Left cardiac atrium (tissue), 4 donors: ENCODE measurements at regions not wholly inside any gene's neighbourhood (a gene's known extent, or its start where the extent isn't known, plus 50 kb on each side); places are given as distances from the start of the nearest gene placed in this dataset.

Experiments used
- ATAC-seq, 2 donors: fragments of 200-7000 bp; cut with Tn5 transposase; one replicate each; pipeline ENCODE4 v1.9.1; 2020; ENCODE audit warnings: mild to moderate bottlenecking in 2 of 2, moderate library complexity in 2 of 2
- DNase-seq: peaks from one replicate; pipeline ENCODE4 v3.0.0-alpha.2; 2020
- intact Hi-C, 2 donors: fragments of 100-400 bp; cut with DNase I; formaldehyde crosslinking; loops; one replicate each; pipeline versions ENCODE4 v1.14.1 to v1.15.1; 2022 to 2023
- donor health status: DM: no; HTN: yes; CAD: no.
- donor health status: DM: no; HTN: yes; CAD: no; lungs with severe emphysema.
- donor health status: DM: yes; HTN: yes; CAD: no.
- donor health status: Dilated cardiomyopathy.

DNA sequence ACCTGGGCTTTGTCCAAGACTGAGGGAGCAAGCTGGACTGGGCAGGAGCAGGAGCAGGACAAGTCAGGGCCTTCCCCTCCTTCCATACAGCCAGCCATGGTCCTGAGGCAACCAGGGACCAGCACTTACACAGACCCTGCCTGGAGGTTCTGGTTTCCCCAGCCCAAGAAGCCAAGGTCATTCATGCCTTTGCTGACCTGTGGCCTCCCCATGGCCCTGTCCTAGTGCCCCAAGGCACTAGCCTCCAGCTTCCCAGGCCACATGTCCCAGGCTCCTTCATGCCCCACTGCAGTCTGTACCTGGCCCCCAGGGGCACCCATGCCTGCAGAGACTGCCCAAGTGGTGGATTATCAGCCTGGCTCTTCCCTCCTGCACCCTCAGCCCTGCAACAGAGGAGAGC is 243.9 kb downstream of the TOMM20 start:
- intact Hi-C loops: loop anchor here (2.0 to 10.0 kb wide), 4 partner anchors 113 to 272 kb away; partner anchors contain the start of gene IRF2BP2 (in 1 of the 2)
- DNase-seq (no peak), ATAC-seq (no peak)

DNA sequence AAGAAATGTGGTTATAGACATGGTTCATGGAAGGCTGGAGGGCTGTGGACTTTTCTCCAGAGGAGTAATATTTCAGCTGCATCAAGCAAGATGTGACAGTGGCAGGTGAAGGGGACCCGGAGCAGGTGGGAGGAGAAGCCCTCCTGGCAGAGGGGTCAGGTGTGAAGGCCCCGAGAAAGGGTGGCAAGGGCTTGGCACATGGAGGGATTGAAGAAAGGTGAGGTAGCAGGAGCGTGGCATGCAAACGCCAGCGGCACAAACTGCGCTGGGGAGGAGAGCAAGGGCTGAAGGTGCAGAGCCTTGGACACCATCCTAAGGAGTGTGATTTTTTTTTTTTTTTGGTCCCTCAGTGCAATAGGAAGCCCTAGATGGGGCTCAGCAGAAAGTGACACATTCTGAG is 244.6 kb downstream of the TOMM20 start:
- ATAC-seq: no peak
- intact Hi-C loops: loop anchor here (2.0 to 10.0 kb wide), 2 partner anchors 159 kb away; no protein-coding TSS in a partner anchor
- no peak for DNase-seq

DNA sequence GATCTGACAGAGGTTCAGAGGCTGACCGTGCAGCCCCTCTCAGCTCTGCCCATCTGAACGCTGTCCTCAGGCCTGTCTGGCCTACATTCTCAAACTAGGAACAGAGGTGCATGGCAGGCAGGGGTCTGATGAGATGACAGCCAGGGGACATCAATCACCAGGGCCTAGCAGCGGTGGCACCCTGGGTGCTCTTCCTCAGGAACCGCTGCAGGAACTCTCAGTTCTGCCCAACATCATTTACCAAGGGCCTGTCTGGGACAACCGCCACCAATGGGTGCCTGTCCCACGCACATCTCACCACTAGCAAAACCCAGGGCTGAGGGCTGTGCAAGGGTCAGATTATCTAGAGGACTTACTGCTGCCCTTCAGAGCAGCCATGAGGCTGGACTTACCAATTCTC is 245.7 kb downstream of the TOMM20 start:
- ATAC-seq: no peak
- no peak for DNase-seq
- intact Hi-C loops: loop anchor here in 1 of 2 donors (10.0 kb wide), 1 partner anchor 158 kb away; no protein-coding TSS in a partner anchor

DNA sequence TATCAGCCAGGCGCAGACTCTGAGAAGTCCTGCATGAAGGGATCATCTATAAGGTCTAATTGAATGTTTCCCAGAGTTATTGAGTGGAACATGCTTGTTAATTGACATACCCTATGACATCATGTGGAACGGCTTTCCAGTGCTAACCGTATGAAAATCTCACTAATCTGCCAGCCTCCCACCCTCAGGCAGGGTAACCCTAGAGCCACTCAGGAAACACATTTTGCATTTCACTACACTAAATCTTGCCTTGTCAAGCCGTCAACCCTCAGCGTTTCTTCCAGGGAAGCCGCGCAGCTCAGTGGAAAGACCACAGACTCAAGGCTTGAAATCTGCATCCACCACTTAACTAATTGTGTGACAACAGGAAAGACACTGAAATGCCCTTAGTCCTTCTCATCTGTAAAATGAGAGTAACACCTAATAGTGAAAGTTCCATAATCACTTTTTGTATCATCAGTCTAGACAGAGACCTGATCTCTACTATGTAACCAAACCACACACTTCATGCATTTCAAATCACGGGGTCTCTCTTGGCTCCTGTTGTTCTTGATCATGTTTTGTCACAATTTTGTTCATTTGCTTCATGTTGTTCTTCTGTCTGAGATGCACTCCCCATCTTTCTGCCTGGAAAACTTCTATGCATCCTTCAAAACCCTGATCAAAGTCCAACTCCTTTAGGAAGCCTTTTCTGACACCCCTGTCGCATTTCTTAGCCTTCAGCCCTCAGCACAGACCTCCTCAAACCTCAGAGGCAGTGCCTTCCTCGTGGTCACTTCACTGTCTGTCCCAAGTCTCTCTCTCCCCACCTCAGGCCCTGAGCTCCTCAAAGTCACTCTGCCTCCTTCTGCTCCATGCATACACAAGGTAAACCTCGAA is 246.5 kb downstream of the TOMM20 start:
- DNase-seq: no peak
- intact Hi-C loops: loop anchor here in 1 of 2 donors (10.0 kb wide), 1 partner anchor 157 kb away; no protein-coding TSS in a partner anchor
- no peak for ATAC-seq

DNA sequence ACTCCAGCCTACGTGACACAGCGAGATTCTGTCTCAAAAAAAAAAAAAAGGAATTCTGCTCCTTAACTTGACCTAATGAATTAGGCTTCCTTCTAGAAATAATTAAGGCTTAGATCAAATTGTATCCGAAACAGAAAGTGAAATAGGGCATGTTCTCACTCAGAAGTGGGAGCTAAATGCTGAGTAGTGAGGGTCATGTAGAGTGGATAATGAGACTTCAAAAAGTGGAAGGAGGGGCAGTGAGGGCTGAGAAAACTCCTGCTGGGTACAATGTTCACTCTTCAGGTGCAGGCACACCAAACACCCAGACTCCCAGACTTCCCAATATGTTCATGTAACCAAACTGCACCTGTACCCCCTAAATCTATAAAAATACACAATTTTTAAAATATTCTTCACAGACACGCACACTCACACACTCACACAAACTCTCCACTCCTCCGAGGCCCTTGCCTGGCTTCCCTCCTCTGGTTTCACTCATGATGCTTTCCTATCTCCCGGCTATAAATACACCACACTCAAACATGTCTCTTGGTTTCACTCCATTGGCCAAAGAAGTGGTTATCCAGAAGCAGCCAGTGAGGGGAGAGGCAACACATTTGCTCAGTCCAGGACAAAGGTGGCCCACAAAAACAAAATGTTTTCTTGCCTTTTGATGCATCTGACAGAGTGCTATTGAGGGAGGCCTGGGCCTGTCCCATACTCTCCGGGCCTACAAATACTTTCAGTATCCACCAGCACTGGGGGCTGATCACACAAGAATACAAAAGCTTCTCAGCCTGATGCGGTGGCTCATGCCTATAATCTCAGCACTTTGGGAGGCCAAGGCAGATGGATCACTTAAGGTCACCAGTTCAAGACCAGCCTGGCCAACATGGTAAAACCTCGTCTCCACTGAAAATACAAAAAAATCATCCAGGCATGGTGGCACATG is 249.2 kb downstream of the TOMM20 start:
- intact Hi-C loops: loop anchor here in 1 of 2 donors (10.0 kb wide), 1 partner anchor 155 kb away; no protein-coding TSS in a partner anchor
- no peak for DNase-seq

DNA sequence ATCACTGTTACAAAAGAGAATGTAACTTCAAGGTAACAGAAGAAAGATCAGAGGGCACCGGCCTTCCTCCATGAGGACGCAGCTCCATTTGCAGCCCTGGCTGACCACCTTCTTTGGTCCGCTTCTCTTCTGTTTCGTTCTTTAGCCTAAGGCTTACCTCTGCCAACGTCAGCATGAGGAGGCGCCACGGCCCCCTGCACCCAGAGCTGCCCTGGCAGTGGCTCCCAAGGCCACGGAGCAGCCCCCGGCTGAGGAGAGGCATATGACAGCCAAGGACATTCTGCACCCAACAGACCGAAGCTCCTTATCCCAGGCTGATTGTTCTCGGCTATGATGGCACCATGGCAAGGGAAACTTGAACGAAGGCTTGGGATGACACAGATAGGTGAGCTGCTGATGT is 250.3 kb downstream of the TOMM20 start:
- no peak for ATAC-seq
- intact Hi-C loops: no loop called here
- no peak for DNase-seq

More for the DNA sequence above, 249.2 kb downstream of the TOMM20 start:
- peak; percentile 57 to 86 for ATAC-seq

DNA sequence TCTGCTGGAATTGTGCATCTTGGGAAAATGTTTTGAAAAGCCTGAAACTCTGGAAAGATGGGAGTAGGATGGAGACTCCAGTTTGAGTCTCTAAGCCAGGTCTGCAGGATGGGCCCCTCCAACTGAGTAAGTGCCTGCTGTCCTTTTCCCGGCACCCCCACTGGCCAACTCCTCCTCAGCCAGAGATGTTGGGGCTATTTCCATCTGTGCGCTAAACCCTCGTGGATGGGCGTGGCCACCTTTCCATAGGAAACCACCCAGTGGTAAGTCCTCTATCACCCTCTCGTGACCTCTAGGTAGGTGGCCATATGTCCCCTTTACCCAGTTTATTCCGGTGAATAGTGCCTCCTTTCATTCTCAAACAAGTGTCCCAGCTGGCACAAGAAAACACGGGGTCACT is 250.9 kb downstream of the TOMM20 start:
- intact Hi-C loops: no loop called here
- DNase-seq: no peak
- no peak for ATAC-seq

DNA sequence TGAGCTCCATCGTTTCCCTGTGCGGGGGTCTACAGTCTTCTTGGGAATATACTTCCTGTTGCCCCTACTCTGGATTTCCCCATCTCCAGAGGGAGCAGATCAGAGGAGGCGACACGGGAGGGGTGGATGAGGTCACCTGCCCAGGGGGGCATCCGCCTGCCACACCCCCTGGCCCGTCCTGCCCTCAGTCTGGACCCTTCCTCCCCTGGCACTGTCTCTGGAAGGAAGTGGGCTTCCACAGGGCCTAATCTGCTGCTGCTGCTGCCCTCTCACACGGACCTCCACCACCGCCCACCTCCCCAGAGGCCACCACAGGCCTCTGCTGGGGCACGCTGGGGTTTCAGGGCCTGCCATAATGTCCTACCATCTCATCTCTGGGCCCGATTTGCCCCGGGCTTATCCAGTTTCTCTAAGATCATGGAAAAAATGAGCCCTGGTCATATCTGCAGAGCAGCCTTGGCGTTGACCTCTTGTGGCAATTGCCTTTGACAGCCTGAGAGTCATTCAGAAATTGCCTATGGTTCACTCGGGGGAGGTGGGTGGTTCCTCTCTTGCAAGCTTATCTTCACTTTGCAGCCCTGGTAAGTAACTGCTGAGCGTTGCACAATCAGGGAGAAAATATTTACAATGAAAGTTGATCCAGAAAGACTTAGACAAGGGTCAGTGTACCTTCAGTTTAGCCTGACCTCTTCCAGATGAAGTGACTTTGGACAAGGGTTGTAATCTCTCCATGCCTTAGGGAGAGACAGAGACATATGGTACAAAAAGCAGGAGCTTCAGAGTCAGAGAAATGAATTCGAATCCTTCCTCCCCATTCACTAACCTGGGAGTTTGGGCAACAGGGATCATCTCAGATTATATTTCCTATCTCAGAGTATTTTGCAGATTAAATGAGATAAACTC is 252.4 kb downstream of the TOMM20 start:
- ATAC-seq (peak; percentile 40 to 81), DNase-seq (peak; percentile 71)
- intact Hi-C loops: no loop called here

DNA sequence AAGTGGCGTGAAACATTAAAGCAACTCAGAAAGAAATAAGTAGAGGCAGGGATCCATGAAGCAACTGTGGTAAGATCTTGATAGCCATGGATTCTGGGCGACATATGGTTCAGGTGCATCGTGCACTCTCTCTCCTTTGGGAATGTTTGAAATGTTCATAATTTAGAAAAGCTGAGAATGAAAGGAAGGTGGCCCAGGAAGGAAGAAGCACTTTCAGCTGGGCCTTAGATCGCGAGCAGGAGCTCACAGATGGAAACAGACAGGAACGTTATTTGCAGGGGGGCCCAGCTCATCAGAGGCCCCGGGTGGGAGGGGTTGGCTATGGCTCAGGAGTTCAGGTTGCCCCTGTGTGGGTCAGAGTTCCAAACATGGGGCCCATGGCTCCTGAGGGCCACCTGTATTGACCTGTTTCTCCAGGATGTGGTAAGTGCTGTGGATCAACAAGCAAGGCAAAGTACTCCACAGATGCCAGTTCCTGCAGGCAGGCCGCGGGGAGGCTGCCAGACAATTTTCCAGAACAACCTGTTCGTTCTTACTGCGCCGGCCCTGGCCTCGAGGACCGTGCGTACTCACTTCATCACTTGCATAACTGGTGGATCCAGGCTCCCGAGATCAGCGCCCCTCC is 253.2 kb downstream of the TOMM20 start:
- ATAC-seq (peak in 1 of 2 donors; percentile 5), DNase-seq (no peak)
- intact Hi-C loops: no loop called here

DNA sequence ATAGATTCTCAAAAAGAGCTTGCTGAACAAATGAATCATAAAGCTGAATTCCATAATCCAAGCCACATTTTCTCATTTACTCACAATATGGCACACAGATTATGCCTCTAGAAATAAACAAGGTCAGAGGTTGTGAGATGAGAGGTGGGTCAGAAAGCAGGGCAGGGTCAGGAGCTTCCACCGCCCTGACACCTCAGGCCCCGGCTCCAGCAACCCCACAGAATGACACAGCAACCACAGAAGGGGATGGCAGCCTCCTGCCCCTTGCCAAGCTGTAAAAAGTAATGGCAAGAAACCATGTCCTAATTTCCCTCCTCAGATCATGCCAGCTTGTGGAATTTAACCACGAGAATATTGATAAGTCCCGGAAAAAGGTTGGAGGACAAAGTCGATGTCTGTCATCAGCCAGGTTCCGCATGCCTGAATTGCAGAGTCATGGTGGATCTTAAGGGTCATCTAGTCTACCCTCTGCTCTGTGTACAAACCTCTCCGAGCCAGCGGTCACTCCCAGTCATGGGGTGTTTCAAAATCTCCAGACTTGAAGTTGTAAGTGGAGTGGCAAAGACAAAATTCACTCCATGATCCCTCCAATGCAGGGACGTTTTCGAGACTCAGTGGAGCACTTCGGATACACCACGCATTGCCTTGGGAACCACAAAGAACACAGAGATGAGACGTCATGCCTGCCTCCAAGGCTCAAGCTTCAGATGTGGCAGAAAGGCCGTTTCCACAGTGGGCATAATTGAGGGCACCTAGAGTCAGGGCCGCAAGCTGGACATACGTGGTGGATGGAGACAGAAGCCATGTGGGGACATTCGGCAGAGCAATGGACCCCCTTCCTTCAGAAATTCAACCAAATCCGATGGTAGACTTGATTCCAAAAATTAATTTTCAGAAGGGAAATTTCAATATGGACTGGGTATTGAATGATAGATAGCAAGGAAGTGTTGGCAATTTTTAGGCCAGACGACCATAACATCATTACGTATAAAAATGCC is 254.0 kb downstream of the TOMM20 start:
- intact Hi-C loops: no loop called here
- ATAC-seq (no peak), DNase-seq (no peak)

DNA sequence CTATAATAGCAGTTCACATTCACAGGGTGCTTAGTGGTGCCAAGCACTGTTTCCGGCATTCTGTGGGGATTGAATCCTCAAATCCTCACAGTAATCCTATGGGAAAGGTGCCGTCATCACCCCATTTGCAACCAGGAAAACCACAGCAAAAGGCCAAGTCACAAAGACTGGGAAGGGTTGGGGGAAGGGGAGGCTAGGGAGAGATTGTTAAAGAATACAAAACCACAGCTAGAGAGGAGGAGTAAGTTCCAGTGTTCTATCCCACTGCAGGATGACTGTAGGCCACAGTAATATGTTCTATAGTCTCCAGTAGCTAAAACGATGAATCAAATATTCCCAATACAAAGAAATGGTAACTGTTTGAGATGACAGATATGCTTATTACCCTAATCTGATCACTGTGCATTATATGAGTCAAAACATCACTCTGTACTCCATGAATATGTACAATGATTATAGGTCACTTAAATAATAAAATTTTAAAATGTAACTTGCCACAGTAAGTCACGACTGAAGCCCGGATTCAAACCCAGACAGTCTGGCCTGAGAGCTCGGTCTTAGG is 256.8 kb downstream of the TOMM20 start:
- ATAC-seq (no peak), DNase-seq (no peak)
- intact Hi-C loops: no loop called here

DNA sequence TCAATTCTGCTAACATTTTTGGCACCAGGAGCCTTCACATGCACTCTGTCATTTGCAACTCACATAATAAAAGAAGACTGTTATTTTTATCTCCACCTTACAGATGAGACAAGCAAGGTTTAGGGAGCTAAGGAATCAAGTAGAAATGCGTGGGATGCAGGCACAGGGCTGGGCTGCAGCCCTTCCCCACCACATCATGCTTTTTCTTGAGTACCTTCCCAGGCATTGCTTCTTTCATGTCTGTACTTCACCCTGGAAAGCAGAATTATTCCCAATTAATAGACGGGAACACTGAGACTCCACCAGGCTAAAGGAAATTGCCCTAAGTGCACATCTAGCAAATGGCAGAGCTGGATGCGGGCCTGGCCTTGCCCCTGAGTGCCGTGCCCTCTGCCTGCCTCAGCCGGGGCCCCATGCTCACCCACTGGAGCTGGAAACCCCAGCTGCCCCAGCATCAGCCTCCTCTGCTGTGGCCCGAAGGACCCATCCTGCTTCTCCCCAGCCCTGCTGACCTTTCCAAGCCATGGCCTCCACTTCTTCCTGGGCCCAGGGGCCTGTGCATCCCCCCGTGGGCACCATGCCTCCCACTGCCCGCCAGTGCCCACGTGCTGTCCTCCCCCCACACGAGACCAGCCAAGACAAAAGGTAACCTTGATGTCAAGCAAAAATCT is 257.5 kb downstream of the TOMM20 start:
- intact Hi-C loops: no loop called here
- no peak for DNase-seq
- no peak for ATAC-seq

DNA sequence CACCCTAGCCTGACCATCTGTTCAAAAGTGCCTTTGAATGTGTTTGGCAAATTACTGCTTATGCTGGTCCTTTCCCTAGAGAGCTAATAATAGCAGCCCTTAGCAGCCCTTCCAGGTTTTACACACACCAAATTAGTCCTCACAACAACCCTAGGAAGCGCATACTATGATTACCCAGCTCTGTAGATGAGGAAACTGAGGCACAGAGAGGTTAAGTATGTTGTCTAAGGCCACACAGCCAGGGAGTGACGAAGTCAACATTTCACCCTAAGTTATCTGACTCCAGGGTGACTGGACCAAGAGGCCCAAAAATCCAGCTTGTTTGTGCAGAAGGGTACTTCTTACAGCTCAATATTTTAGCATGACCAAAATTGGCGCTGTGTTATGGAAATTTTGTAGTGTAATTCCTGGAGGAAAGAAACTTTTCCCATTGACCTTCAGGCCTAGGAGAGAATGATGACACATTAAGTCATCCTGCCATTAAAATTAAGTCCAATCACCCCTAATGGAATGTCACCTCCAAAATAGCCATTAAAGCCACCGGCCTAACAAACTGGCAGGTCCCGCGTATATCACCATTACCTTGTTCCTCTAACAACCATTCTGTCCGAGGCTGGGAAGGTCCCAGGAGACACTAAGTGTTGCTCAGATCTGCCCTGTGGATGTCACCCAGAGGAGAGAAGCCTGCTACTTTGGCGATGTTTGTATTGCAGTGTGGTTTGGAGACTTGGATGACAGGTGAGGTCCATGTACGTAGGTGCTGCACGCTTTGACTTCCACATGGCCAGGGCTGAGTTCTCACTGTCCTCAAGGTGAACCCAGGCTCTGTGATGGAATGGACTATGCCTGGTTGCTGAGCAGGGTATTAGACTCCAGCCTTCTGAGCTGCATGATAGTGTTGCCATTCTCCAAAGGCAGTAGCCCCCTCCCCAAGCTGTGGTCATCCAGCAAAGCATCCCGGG is 258.3 kb downstream of the TOMM20 start:
- ATAC-seq: no peak
- intact Hi-C loops: no loop called here
- DNase-seq: no peak

DNA sequence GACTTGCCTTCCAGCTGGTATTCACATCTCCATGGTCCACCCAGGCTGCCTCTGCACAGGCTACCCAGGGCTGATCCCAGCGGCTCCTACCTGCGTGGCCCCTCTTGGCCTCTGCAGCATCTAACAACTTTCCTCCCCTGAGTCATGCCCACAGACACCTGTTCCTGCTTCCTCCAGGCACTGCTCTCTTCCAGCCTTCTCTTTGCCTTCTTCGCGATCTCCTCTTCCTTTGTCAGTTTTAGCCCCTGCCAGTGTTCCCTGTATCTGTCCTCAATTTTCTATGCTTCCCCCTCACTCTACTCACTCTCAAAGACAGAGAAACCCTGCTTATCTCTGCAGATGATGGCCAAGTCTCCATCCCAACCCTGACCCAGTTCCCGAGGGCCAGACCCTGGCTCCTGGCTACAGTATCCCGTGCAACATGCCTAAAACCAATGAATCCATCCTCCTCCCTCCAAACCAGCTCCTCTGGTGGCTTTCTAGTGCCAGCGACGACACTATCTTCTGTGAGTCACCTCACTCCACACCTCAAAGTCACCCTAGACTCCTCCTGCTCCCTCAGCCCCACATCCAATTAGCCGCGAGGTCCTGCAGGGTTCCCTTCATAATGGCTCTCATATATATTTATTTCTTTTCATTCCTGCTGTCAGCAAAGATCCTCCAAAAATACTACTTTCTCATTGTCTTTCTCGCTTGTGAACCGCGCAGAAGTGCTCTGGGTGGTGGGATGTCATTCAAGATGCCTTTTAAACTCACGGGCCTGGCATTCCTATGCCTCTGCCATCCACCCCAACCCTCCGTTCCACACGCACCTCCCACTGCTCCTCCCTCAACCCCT is 259.2 kb downstream of the TOMM20 start:
- intact Hi-C loops: loop anchor here in 1 of 2 donors (10.0 kb wide), 1 partner anchor 135 kb away; no protein-coding TSS in a partner anchor
- DNase-seq (no peak), ATAC-seq (peak in 1 of 2 donors; percentile 38)
